Tibial nerve (tissue), 4 donors: ENCODE measurements at regions not wholly inside any gene's neighbourhood (a gene's known extent, or its start where the extent isn't known, plus 50 kb on each side); places are given as distances from the start of the nearest gene placed in this dataset.

Experiments used
- CTCF ChIP-seq, 5 experiments: fragments of 200-600 bp in 3 of 5; fragments of 450-650 bp in 2 of 5; sonication (generic) in 3 of 5; IDR thresholded peaks; one replicate each; pipeline ENCODE4 v1.5.1; 2016 to 2019; ENCODE audit warnings: antibody characterized with exemption in 5 of 5, mild to moderate bottlenecking in 3 of 5, moderate library complexity in 2 of 5
- EP300 ChIP-seq, 2 donors: sonication (generic); formaldehyde crosslinking; IDR thresholded peaks; one replicate each; pipeline ENCODE4 v1.6.1; 2017; ENCODE audit warnings: antibody characterized with exemption in 2 of 2, mild to moderate bottlenecking in 1 of 2
- POLR2A ChIP-seq, 2 donors: fragments of 450-650 bp; IDR thresholded peaks; one replicate each; pipeline ENCODE4 v1.6.1; 2017; ENCODE audit warnings: antibody characterized with exemption in 2 of 2, mild to moderate bottlenecking in 2 of 2, moderate library complexity in 2 of 2

- TF ChIP-seq CTCF (IDR thresholded peaks at IDR 0.05) (no peak), EP300 (IDR thresholded peaks at IDR 0.05) (no peak), POLR2A (IDR thresholded peaks at IDR 0.05) (no peak)
Observed at GRCh38 chr9:124101969-124102345, 90.4 kb downstream of the LHX2 start.
